NT2/D1 (cell line): ENCODE measurements at regions not wholly inside any gene's neighbourhood (a gene's known extent, or its start where the extent isn't known, plus 50 kb on each side); places are given as distances from the start of the nearest gene placed in this dataset.

Experiments used
- SUZ12 ChIP-seq: IDR thresholded peaks from 2 replicates; pipeline ENCODE4 v1.6.1; 2011; ENCODE audit not compliant: insufficient read length, insufficient read depth; ENCODE audit errors: extremely low read depth
- YY1 ChIP-seq: IDR thresholded peaks from 2 replicates; pipeline ENCODE4 v1.6.1; 2011; ENCODE audit not compliant: insufficient read length, insufficient read depth
- ZNF274 ChIP-seq: IDR thresholded peaks from 2 replicates; pipeline ENCODE4 v1.6.1; 2011; ENCODE audit warnings: mild to moderate bottlenecking, low read depth, low read length

DNA sequence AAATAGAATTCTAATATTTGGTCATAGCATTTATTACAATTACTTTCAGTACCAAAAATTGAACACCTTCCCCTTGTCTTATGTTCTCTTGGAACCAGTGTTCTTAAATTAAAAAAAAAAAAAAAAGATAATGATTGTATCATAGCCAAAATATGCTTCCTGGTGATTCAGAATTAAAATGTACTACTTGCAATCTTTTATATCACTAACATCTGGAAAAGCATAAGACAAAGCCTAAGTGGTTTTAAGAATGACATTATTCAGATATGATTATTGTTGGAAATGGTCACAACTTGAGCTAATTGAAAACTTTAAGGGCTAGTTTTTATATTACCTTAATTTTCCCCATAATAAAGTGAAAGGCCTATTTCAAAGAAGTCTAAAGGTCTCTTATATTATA lies 493.3 kb upstream of the MARCKS start:
- TF ChIP-seq ZNF274 (no peak), YY1 (no peak), SUZ12 (no peak)
